Uterus (tissue), 2 donors: ENCODE measurements at regions not wholly inside any gene's neighbourhood (a gene's known extent, or its start where the extent isn't known, plus 50 kb on each side); places are given as distances from the start of the nearest gene placed in this dataset.

Experiments used
- POLR2A ChIP-seq, 2 donors: fragments of 450-650 bp; IDR thresholded peaks; one replicate each; pipeline ENCODE4 v1.6.1; 2016; ENCODE audit warnings: antibody characterized with exemption in 2 of 2, mild to moderate bottlenecking in 1 of 2, moderate library complexity in 1 of 2
- TF ChIP-seq, protein P1 (sequence below), 4 experiments: fragments of 200-600 bp in 2 of 4; fragments of 450-650 bp in 2 of 4; sonication (generic) in 2 of 4; IDR thresholded peaks; one replicate each; pipeline ENCODE4 v1.5.1; 2016 to 2019; ENCODE audit warnings: antibody characterized with exemption in 4 of 4, mild to moderate bottlenecking in 2 of 4, moderate library complexity in 1 of 4

DNA sequence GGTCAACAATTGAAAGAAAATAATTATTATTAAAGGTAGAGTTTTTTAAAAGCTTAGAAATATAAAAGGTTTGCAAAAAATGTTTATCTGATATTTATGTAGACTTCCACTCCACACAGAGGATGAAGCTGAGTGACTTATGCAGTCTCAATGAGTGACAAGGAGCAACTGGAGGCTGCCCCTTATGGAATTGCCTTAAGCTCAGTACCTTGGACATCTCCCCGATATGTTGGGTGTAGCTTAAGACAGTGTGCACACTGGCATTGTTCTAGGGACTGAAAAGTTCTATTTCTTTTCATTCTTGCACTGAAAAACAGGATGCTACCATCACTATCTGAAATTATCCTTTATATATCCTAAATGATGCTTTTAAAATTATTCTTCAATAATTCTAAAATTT, 292.1 kb downstream of the PRDM5 start:
- TF ChIP-seq, protein P1, sequence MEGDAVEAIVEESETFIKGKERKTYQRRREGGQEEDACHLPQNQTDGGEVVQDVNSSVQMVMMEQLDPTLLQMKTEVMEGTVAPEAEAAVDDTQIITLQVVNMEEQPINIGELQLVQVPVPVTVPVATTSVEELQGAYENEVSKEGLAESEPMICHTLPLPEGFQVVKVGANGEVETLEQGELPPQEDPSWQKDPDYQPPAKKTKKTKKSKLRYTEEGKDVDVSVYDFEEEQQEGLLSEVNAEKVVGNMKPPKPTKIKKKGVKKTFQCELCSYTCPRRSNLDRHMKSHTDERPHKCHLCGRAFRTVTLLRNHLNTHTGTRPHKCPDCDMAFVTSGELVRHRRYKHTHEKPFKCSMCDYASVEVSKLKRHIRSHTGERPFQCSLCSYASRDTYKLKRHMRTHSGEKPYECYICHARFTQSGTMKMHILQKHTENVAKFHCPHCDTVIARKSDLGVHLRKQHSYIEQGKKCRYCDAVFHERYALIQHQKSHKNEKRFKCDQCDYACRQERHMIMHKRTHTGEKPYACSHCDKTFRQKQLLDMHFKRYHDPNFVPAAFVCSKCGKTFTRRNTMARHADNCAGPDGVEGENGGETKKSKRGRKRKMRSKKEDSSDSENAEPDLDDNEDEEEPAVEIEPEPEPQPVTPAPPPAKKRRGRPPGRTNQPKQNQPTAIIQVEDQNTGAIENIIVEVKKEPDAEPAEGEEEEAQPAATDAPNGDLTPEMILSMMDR (IDR thresholded peaks at IDR 0.05), result no peak
- no peak for TF ChIP-seq POLR2A (IDR thresholded peaks at IDR 0.05)
